ENCODE measurements at regions not wholly inside any gene's neighbourhood (a gene's known extent, or its start where the extent isn't known, plus 50 kb on each side); places are given as distances from the start of the nearest gene placed in this dataset.

GRCh38 chr7:18179093-18179492, 151.4 kb upstream of the PRPS1L1 start:
- Histone ChIP-seq H3K4me3 (no peak overlapping the region), H3K4me1 (ENCODE audit: insufficient read depth) (no peaks in the 10 kb centered on the region), H3K36me3 (no peaks in the 10 kb centered on the region), H3K27me3 (no peaks in the 10 kb centered on the region), H3K9me3 (no peaks in the 10 kb centered on the region), H3K27ac (no peak overlapping the region)
- intact Hi-C loops (cut with DNase I), result no loop called here
- DNase-seq, result no peak
- no peak for TF ChIP-seq EP300 (IDR thresholded peaks at IDR 0.05)
- TF ChIP-seq CTCF (IDR thresholded peaks at IDR 0.05), result no peak
- no peak for TF ChIP-seq POLR2A (IDR thresholded peaks at IDR 0.05)

DNA sequence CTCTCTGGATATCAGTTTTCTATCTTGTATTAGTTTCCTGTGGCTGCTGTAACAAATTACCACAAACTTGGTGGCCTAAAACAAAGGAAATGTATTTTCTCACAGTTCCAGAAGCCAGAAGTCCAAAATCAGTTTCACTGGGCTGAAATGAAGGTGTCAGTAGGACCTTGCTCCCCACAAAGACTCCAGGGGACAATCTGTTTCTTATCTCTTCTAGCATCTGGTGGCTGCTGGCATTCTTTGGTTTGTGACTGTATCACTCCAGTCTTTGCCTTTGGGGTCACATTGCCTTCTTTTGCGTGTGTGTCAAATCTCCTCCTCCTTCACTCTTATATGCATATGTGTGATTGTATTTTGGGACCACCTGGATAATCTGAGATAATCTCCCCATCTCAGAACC, 153.0 kb upstream of the PRPS1L1 start:
- Histone ChIP-seq H3K27me3 (no peaks in the 10 kb centered on the region), H3K9me3 (no peaks in the 10 kb centered on the region), H3K4me1 (ENCODE audit: insufficient read depth) (no peaks in the 10 kb centered on the region), H3K36me3 (no peaks in the 10 kb centered on the region), H3K4me3 (no peak overlapping the region), H3K27ac (no peak overlapping the region)
- TF ChIP-seq EP300 (IDR thresholded peaks at IDR 0.05), result no peak
- TF ChIP-seq POLR2A (IDR thresholded peaks at IDR 0.05), result no peak
- TF ChIP-seq CTCF (IDR thresholded peaks at IDR 0.05), result no peak
- no peak for DNase-seq
- WGBS, 3 donors, result 91 to 100% (median 93%) methylated on average over 1 of the region's 1 CpG
- intact Hi-C loops (cut with DNase I), result no loop called here

GRCh38 chr7:18189500-18190126, 162.0 kb upstream of the PRPS1L1 start:
- 77 to 87% (median 80%) methylated on average over 5 of the region's 5 CpGs for WGBS, 3 donors
- H3K9me3 ChIP-seq, result no peaks in the 10 kb centered on the region
- H3K27ac ChIP-seq, result no peak overlapping the region
- H3K4me1 ChIP-seq (ENCODE audit: insufficient read depth), result no peaks in the 10 kb centered on the region
- no peak overlapping the region for H3K4me3 ChIP-seq
- H3K36me3 ChIP-seq, result no peaks in the 10 kb centered on the region
- H3K27me3 ChIP-seq, result no peaks in the 10 kb centered on the region
- TF ChIP-seq CTCF (IDR thresholded peaks at IDR 0.05) (no peak), POLR2A (IDR thresholded peaks at IDR 0.05) (no peak), EP300 (IDR thresholded peaks at IDR 0.05) (no peak)
- DNase-seq, result no peak
- intact Hi-C loops (cut with DNase I), result no loop called here

- Histone ChIP-seq H3K36me3 (no peaks in the 10 kb centered on the region), H3K4me1 (ENCODE audit: insufficient read depth) (no peaks in the 10 kb centered on the region), H3K9me3 (no peaks in the 10 kb centered on the region), H3K4me3 (no peak overlapping the region), H3K27ac (no peak overlapping the region), H3K27me3 (no peaks in the 10 kb centered on the region)
- TF ChIP-seq CTCF (IDR thresholded peaks at IDR 0.05) (no peak), EP300 (IDR thresholded peaks at IDR 0.05) (no peak), POLR2A (IDR thresholded peaks at IDR 0.05) (no peak)
- no peak for DNase-seq
- 25 to 46% (median 45%) methylated on average over 2 of the region's 2 CpGs for WGBS, 3 donors
- intact Hi-C loops (cut with DNase I), result no loop called here
Measured at GRCh38 chr7:18191341-18191740, 163.7 kb upstream of the PRPS1L1 start.
